OCI-LY7 (cell line): ENCODE measurements at regions not wholly inside any gene's neighbourhood (a gene's known extent, or its start where the extent isn't known, plus 50 kb on each side); places are given as distances from the start of the nearest gene placed in this dataset.
"Not testable (repeated sequence)": the region's sequence is repeated elsewhere in the genome, so short reads cannot be mapped to it uniquely, and the experiment has no call there.

Experiments
- BruUV-seq: library from RNA; stranded (reverse); fragments of 400-500 nt; replicated peaks from 2 replicates; lab custom pipeline; 2021; lab: Mats Ljungman, UMichigan
- CTCF ChIA-PET: fragments of 300-600 bp; sonication (Branson Sonifier 250); formaldehyde crosslinking; loops from one replicate; lab custom pipeline; 2022; ENCODE audit warnings: antibody characterized with exemption; ENCODE audit not compliant: unreplicated experiment; lab: Charles Lee
- POLR2A ChIA-PET: fragments of 300-600 bp; sonication (Branson Sonifier 250); formaldehyde crosslinking; loops from one replicate; lab custom pipeline; 2022; ENCODE audit warnings: antibody characterized with exemption; lab: Charles Lee
- DNase-seq: peaks from one replicate; pipeline ENCODE4 v3.0.0-alpha.2; 2015; ENCODE audit warnings: low spot score
- H2AFZ ChIP-seq: fragments of 200-600 bp; sonication (generic), shearing (Covaris generic); 2 replicates; pipeline ENCODE4 v1.6.1; 2014; ENCODE audit warnings: mild to moderate bottlenecking, antibody characterized with exemption, low read length, moderate library complexity
- H3K27ac ChIP-seq: fragments of 200-600 bp; sonication (generic); 2 replicates; pipeline ENCODE4 v1.5.1; 2014; ENCODE audit warnings: mixed run types, low read depth, mild to moderate bottlenecking, moderate library complexity, low read length, inconsistent platforms; ENCODE audit not compliant: poor library complexity, severe bottlenecking
- H3K36me3 ChIP-seq: fragments of 200-600 bp; sonication (generic); 2 replicates; pipeline ENCODE4 v1.6.1; 2014; ENCODE audit warnings: mild to moderate bottlenecking, antibody characterized with exemption, low read length, moderate library complexity, mixed read lengths; ENCODE audit not compliant: insufficient read depth
- H3K4me1 ChIP-seq: fragments of 200-600 bp; sonication (generic); 2 replicates; pipeline ENCODE4 v1.5.1; 2014; ENCODE audit warnings: mild to moderate bottlenecking, low read length; ENCODE audit not compliant: insufficient read depth, poor library complexity, severe bottlenecking
- H3K4me2 ChIP-seq: fragments of 200-600 bp; sonication (generic); 2 replicates; pipeline ENCODE4 v1.6.1; 2014; ENCODE audit warnings: mild to moderate bottlenecking, low read length
- H3K4me3 ChIP-seq: fragments of 200-600 bp; sonication (generic); 2 replicates; pipeline ENCODE4 v1.5.1; 2014; ENCODE audit warnings: mild to moderate bottlenecking, low read depth, low read length; ENCODE audit not compliant: poor library complexity, severe bottlenecking
- H3K79me2 ChIP-seq: fragments of 200-600 bp; sonication (generic); 2 replicates; pipeline ENCODE4 v1.6.1; 2016; ENCODE audit warnings: low read depth, mild to moderate bottlenecking, low read length, moderate library complexity, mixed read lengths; ENCODE audit not compliant: insufficient read depth
- H3K9me2 ChIP-seq: fragments of 200-600 bp; sonication (generic); 2 replicates; pipeline ENCODE4 v1.6.1; 2016; ENCODE audit warnings: mild to moderate bottlenecking, low read length, mixed read lengths; ENCODE audit not compliant: insufficient read depth
- H3K9me3 ChIP-seq: fragments of 200-600 bp; sonication (generic); 2 replicates; pipeline ENCODE4 v1.6.1; 2014; ENCODE audit warnings: mild to moderate bottlenecking, mixed run types, low read length, mixed read lengths
- H4K20me1 ChIP-seq: fragments of 200-600 bp; sonication (generic); 2 replicates; pipeline ENCODE4 v1.6.1; 2014; ENCODE audit warnings: mild to moderate bottlenecking, antibody characterized with exemption, low read length, moderate library complexity, mixed read lengths; ENCODE audit not compliant: insufficient read depth
- EZH2phosphoT487 ChIP-seq: fragments of 200-600 bp; sonication (generic); IDR thresholded peaks from 2 replicates; pipeline ENCODE4 v1.6.1; 2018; ENCODE audit warnings: low read depth, borderline replicate concordance, mild to moderate bottlenecking, mixed run types, antibody characterized with exemption, low read length, moderate library complexity, mixed read lengths
- intact Hi-C: fragments of 100-400 bp; cut with micrococcal nuclease; formaldehyde crosslinking; loops from one replicate; pipeline ENCODE4 v1.10.0; 2022; ENCODE audit not compliant: unreplicated experiment
- TF ChIP-seq, protein P1 (sequence below): fragments of 200-600 bp; sonication (generic); conservative IDR thresholded peaks from 2 replicates; pipeline ENCODE4 v1.5.1; 2014; ENCODE audit warnings: mild to moderate bottlenecking, antibody characterized with exemption, low read length, moderate library complexity, mixed read lengths

DNA sequence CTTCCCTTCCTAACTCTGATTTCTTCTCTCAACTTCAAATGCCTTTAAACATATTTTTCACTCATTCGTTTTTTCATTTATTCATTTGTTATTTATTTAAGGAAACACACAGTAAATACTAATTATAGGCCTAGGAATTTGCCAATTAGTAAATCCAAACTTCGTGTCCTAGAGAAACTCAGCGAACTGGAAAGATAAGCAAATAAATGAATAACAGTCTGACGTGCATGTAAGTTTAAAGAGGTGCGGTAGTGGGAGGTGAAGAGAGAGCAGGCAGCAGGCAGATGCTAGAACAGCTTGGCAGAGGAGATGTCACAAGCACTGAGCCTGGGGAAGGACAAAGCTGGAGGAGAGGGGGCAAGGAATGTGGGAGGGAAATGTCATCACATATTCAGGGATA, 228.2 kb downstream of the DPY19L2 start:
- H3K4me1 ChIP-seq, result no peaks in the 10 kb centered on the region
- intact Hi-C loops, result no loop called here
- TF ChIP-seq, protein P1, sequence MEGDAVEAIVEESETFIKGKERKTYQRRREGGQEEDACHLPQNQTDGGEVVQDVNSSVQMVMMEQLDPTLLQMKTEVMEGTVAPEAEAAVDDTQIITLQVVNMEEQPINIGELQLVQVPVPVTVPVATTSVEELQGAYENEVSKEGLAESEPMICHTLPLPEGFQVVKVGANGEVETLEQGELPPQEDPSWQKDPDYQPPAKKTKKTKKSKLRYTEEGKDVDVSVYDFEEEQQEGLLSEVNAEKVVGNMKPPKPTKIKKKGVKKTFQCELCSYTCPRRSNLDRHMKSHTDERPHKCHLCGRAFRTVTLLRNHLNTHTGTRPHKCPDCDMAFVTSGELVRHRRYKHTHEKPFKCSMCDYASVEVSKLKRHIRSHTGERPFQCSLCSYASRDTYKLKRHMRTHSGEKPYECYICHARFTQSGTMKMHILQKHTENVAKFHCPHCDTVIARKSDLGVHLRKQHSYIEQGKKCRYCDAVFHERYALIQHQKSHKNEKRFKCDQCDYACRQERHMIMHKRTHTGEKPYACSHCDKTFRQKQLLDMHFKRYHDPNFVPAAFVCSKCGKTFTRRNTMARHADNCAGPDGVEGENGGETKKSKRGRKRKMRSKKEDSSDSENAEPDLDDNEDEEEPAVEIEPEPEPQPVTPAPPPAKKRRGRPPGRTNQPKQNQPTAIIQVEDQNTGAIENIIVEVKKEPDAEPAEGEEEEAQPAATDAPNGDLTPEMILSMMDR, result no peak
- no peak for TF ChIP-seq EZH2phosphoT487
- H2AFZ ChIP-seq, result no peak overlapping the region
- ChIA-PET CTCF (no interaction called here), POLR2A (no interaction called here)
- no peaks in the 10 kb centered on the region for H4K20me1 ChIP-seq
- no TSS peak for BruUV-seq
- H3K36me3 ChIP-seq, result no peaks in the 10 kb centered on the region
- no peak for DNase-seq
- H3K4me2 ChIP-seq, result no peak overlapping the region
- no peak overlapping the region for H3K4me3 ChIP-seq
- H3K9me3 ChIP-seq, result no peaks in the 10 kb centered on the region
- H3K79me2 ChIP-seq, result no peaks in the 10 kb centered on the region
- no peak overlapping the region for H3K27ac ChIP-seq
- no peaks in the 10 kb centered on the region for H3K9me2 ChIP-seq

DNA sequence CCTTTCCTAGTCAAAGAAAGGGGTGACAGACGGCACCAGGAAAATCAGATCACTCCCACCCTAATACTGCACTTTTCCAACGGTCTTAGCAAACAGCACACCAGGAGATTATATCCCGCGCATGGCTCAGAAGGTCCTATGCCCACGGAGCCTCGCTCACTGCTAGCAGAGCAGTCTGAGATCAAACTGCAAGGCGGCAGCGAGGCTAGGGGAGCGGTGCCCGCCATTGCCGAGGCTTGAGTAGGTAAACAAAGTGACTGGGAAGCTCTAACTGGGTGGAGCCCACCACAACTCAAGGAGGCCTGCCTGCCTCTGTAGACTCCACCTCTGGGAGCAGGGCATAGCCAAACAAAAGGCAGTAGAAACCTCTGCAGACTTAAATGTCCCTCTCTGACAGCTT, 233.9 kb downstream of the DPY19L2 start:
- BruUV-seq, intact Hi-C loops: not testable (repeated sequence)

DNA sequence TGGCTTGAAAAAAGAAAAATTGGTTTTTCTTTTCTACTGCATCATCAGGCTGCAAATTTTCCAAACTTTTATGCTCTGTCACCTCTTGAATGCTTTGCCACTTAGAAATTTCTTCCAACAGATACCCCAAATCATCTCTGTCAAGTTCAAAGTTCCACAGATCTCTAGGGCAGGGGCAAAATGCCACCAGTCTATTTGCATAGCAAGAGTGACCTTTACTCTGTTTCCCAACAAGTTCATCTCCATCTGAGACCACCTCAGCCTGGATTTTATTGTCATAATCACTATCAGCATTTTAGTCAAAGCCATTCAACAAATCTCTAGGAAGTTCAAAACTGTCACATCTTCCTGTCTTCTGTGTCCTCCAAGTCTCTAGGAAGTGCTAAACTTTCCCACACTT, 240.3 kb downstream of the DPY19L2 start:
- H3K9me2 ChIP-seq, H3K27ac ChIP-seq, CTCF ChIA-PET, H2AFZ ChIP-seq, H4K20me1 ChIP-seq, H3K9me3 ChIP-seq, H3K36me3 ChIP-seq, H3K4me2 ChIP-seq, H3K79me2 ChIP-seq, BruUV-seq, POLR2A ChIA-PET, H3K4me1 ChIP-seq, DNase-seq, H3K4me3 ChIP-seq: not testable (repeated sequence)
- intact Hi-C loops, result loop anchor here (10.0 kb wide), 1 partner anchor 337 kb away; no protein-coding TSS in a partner anchor

More for the DNA sequence above, 233.9 kb downstream of the DPY19L2 start:
- DNase-seq, H4K20me1 ChIP-seq, H3K9me3 ChIP-seq, H3K4me2 ChIP-seq, H2AFZ ChIP-seq, POLR2A ChIA-PET, H3K27ac ChIP-seq, CTCF ChIA-PET, H3K4me3 ChIP-seq, H3K9me2 ChIP-seq, H3K36me3 ChIP-seq, H3K4me1 ChIP-seq, H3K79me2 ChIP-seq: not testable (repeated sequence)

DNA sequence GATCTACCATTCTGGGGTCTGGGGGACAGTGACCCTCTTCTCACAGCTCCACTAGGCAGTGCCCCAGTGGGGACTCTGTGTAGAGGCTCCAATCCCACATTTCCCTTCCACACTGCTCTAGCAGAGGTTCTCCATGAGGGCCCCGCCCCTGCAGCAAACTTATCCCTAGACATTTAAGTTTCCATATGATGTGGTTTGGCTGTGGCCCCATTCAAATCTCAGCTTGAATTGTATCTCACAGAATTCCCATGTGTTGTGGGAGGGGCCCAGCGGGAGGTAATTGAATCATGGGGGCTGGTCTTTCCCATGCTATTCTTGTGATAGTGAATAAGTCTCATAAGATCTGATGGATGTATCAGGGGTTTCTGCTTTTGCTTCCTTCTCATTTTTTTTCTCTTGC, 241.3 kb downstream of the DPY19L2 start:
- DNase-seq, H3K27ac ChIP-seq, H3K4me1 ChIP-seq, H3K9me3 ChIP-seq, CTCF ChIA-PET, BruUV-seq, H2AFZ ChIP-seq, H4K20me1 ChIP-seq, H3K4me2 ChIP-seq, H3K9me2 ChIP-seq, H3K4me3 ChIP-seq, POLR2A ChIA-PET, H3K79me2 ChIP-seq, H3K36me3 ChIP-seq: not testable (repeated sequence)
- intact Hi-C loops, result loop anchor here (10.0 kb wide), 1 partner anchor 338 kb away; no protein-coding TSS in a partner anchor
